GM20000 (cell line): ENCODE measurements at regions not wholly inside any gene's neighbourhood (a gene's known extent, or its start where the extent isn't known, plus 50 kb on each side); places are given as distances from the start of the nearest gene placed in this dataset.

Experiments used
- DNase-seq: peaks from one replicate; pipeline ENCODE4 v3.0.0; 2012; ENCODE audit warnings: low spot score
- TF ChIP-seq, protein P1 (sequence below): IDR thresholded peaks from 2 replicates; pipeline ENCODE4 v1.5.1; 2012; ENCODE audit warnings: mild to moderate bottlenecking, control low read depth; ENCODE audit errors: extremely low read depth, missing control alignments

DNA sequence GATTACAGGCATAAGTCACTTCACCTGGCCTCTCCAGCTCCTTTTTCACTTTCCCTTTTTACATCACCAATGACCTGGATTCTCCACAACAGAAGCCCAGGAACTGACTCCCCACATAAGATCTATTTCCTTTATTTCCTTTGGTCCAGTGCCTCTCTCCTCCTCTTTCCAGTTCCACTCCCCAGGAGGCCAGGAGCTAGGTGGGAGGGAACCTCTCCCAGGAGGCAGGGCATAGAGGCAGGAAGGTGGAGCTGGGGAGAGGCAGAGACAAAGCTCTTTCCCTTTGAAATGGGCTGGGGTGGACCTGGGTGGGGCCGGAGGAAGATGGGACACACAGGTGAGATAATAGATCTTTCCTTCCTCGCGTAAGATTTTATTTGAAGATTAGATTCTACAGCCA lies 318.3 kb upstream of the TNRC6C start:
- no peak for DNase-seq
- TF ChIP-seq, protein P1, sequence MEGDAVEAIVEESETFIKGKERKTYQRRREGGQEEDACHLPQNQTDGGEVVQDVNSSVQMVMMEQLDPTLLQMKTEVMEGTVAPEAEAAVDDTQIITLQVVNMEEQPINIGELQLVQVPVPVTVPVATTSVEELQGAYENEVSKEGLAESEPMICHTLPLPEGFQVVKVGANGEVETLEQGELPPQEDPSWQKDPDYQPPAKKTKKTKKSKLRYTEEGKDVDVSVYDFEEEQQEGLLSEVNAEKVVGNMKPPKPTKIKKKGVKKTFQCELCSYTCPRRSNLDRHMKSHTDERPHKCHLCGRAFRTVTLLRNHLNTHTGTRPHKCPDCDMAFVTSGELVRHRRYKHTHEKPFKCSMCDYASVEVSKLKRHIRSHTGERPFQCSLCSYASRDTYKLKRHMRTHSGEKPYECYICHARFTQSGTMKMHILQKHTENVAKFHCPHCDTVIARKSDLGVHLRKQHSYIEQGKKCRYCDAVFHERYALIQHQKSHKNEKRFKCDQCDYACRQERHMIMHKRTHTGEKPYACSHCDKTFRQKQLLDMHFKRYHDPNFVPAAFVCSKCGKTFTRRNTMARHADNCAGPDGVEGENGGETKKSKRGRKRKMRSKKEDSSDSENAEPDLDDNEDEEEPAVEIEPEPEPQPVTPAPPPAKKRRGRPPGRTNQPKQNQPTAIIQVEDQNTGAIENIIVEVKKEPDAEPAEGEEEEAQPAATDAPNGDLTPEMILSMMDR, result no peak

DNA sequence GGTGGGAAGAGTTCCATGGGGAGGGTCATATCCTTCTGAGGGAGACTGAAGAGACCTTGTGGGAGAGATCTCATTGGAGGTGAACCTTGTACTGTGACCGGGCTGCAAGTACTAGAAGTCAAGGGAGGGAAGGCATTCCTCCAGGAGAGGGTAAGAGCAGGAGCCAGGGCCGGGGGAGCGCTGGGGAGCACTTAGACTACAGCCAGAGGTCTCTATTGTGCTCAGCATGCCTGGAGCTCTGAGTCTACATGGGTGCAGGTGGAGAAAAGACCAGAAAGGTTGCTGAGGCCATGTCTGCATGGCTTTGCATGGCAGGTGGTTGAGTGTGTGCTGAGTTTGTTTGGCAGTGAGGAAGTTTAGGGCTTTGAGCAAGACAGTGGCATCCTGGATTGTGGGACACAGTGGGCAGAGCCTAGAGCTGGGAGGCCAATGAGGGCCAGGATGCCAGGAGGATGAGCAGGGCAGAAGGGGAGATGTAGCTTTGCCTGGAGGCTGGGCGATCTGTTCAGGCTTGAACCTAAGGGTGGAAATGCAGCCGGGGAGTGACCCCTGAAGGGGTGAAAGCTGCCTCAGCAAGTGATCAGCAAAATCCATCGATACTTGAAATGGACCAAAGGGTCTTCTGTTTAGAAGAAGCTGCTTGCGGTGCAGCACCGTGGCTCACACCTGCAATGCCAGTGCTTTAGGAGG lies 317.4 kb upstream of the TNRC6C start:
- TF ChIP-seq, protein P1, result no peak

DNA sequence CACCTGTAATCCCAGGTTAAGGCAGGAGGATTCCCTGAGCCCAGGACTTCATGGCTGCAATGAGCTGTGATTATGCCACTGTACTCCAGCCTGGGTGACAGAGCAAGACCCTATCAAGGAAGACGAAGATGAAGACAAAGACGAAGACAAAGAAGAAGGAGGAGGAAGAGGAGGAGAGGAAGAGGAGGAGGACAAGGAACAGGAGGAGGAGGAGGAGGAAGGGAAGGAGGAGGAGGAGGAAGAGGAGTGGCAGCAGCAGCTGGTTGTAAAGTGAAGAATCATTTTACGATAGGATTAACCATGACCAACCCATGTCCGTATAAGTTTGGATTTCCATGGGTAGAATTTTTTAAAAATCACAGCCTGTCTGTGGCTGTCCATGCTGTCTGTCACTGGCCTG lies 316.8 kb upstream of the TNRC6C start:
- DNase-seq, result no peak
- TF ChIP-seq, protein P1, result no peak

More for the DNA sequence above, 317.4 kb upstream of the TNRC6C start:
- DNase-seq, result no peak

DNA sequence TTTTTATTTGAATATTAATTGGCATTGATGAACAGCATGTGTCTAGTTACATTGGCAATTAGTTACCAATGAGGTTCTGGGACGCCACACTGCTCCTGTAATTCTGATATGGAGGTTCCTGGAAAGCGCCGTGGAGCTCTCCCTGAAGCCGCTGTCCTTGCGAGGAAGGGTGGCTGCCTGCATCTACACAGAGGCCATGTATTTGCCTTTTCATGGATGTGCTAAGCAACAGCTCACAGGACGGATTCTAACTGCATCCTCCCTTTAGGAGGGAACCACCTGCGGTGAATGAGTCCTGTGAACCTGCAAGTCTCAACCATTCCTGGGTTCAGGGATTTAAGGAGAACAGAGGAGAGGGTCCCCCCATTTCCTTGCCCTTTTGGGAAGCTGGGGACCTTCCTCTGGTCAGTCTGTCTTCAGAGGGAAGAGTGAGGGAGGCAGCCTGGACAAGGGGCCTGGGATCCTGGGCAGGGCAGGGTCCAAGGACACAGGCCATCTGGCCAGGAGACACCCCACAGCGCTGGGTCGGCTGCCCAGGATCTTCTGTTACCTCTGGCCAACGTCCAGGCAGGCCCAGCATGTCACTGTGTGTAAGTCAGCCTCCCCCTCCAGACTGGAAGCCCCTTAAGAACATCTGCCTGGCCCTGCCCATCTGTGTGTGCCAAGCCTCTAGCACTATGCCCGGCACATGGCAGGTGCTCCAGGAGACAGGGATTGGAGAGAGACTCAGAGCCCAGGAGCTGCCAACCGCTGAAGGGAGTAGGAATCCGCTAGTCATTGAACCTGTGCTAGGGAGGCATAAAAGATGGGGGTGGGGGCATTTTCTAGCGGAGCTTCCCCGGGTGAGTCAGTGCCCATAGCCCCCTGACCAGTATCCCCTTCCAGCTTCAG lies 314.1 kb upstream of the TNRC6C start:
- TF ChIP-seq, protein P1, result no peak
- no peak for DNase-seq

DNA sequence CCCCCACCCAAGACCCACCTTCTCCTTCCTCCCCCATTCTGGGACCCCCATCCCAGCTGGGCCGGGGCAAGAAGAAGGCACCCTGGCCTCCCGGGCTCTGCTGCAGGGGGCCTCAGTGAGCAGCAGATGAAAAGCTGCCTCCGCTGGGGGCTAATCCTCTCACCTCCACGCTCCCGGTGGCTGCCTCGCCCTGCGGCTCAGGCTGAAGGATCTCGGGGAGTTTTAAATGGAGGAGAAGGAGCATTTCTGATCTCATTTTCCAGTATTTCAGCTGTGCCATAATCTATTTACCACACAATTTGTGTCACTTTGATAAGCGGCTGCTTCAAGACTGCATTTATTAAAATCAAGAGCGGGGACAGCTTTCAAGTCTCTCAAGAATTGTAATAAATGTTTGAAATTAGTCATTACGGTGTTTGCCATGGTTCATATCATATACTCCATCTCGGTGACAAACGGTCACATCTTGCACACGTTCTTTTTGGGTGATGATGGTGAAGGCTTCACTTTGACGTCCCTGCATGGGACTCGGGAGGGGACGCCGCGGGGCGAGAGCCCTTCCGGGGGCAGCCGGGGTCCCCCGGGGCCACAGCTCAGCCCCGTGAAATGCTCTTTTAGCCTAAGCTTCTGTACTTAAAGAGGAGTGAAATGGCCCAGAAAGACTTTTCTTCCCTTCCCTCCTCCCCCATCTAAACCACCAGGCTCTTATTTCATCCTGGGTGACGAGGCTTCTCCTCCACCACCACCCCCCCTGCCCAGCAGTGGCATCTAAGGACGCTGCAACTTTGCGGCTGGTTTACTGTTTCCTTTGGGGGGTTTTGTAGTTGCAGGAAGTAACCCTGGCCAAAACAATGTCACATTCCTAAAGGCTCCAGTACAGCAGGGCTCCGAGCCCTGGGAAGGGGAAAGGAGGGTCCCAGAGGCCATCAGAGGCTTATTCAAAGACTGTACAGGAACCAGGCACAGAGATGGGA lies 313.1 kb upstream of the TNRC6C start:
- no peak for DNase-seq
- TF ChIP-seq, protein P1, result no peak

DNA sequence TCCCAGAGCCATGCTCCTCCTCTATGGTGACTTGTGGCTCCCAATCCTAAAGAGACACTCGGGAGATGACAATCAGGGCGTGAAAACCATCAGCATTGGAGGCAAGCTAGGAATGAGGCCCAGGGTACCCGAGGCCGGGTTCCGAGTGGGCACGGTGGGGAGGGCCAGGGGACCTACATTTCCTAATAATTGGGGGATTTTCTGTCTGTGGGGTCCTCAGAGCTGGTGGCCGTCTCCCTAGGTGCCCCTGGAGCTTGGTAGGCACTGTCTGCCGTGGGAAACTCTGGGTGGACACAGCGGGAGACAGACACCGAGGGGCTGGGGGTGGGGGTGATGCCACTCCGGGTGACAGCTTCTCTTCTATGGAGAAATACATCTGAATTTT lies 312.5 kb upstream of the TNRC6C start:
- DNase-seq, result no peak
- TF ChIP-seq, protein P1, result no peak
